ENCODE measurements at regions not wholly inside any gene's neighbourhood (a gene's known extent, or its start where the extent isn't known, plus 50 kb on each side); places are given as distances from the start of the nearest gene placed in this dataset.

DNA sequence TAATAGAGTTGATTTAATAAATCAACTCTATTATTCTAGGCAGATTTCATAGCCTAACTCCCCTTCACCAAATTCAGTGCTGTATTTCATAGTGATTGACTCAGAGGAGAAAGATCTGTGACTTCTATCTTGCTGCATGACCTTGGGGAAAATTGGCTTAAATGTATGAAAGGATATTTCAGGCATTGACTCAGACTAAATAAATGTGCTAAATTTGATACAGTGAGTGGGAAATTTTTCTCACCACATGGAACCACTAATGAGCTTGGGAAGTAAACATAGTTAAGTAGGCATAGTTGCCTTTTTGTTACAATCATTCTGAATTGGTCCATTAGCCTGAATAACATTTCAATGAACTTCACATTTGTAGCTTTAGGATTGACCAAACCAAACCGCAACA, 89.0 kb upstream of the PRPS1L1 start:
- Histone ChIP-seq H3K79me2 (ENCODE audit: insufficient read depth, low read length) (no peaks in the 10 kb centered on the region), H2AFZ (ENCODE audit: low read length) (no peak overlapping the region), H3K4me3 (replicated peaks in 1 of 3; ENCODE audit: insufficient read depth in 1 of 3, low read depth in 2 of 3, low read length in 3 of 3) (no peak overlapping the region), H3K27ac (ENCODE audit: extremely low read length, insufficient read depth, low read length) (no peak overlapping the region), H3K9ac (ENCODE audit: insufficient read depth, low read depth, low read length) (no peak overlapping the region), H3K27me3 (ENCODE audit: control insufficient read depth in 1 of 2, insufficient read depth in 2 of 2, low read length in 2 of 2) (no peaks in the 10 kb centered on the region; a peak in 1 of 5 replicates), H3K9me3 (ENCODE audit: low read length) (no peaks in the 10 kb centered on the region), H3K4me1 (ENCODE audit: insufficient read depth, low read length) (no peaks in the 10 kb centered on the region), H4K20me1 (ENCODE audit: insufficient read depth, low read length) (no peaks in the 10 kb centered on the region), H3K4me2 (ENCODE audit: low read depth, low read length) (no peak overlapping the region), H3K36me3 (replicated peaks in 1 of 2; ENCODE audit: control insufficient read depth in 1 of 2, insufficient read depth in 2 of 2, low read length in 2 of 2) (no peaks in the 10 kb centered on the region)
- TF ChIP-seq ZNF326 (CRISPR knock-in tag; IDR thresholded peaks at IDR 0.05; ENCODE audit: borderline replicate concordance) (no peak), SUZ12 (IDR thresholded peaks at IDR 0.05; ENCODE audit: low read depth, low read length) (no peak), ZSCAN25 (CRISPR knock-in tag; IDR thresholded peaks at IDR 0.05) (no peak), ZNF160 (CRISPR knock-in tag; IDR thresholded peaks at IDR 0.05) (no peak)
- TF ChIP-seq, protein P1, sequence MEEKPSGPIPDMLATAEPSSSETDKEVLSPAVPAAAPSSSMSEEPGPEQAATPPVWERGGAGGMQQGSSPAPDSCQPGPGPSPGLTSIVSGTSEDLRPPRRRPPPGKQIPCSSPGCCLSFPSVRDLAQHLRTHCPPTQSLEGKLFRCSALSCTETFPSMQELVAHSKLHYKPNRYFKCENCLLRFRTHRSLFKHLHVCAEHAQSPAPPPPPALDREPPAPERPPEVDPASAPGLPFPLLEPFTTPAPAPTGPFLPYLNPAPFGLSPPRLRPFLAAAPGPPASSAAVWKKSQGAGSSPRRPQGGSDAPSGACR (CRISPR knock-in tag; IDR thresholded peaks at IDR 0.05), result no peak
- ATAC-seq (no peak), FAIRE-seq (no peak), DNase-seq (ENCODE audit: low spot score) (no peak)
- intact Hi-C loops (cut with micrococcal nuclease; ENCODE audit: unreplicated experiment) (no loop called here), in situ Hi-C loops (cut with HindIII; ENCODE audit: extremely low pct_ligation_motif_present, low pct_unique_long_range_greater_than_20kb) (no loop called here)
- ChIA-PET CTCF (ENCODE audit: low intra/inter-chr PET ratio, low total read pairs) (no interaction called here), POLR2A (no interaction called here)
- WGBS (ENCODE audit: low lambda C conversion rate), result 53% methylated on average over 1 of the region's 1 CpG
- BruUV-seq (replicated peaks), result no TSS peak

- H3K27me3 ChIP-seq (ENCODE audit: control insufficient read depth in 1 of 2, insufficient read depth in 2 of 2, low read length in 2 of 2), result no peaks in the 10 kb centered on the region; a peak in 1 of 5 replicates
- no peaks in the 10 kb centered on the region for H3K36me3 ChIP-seq (replicated peaks in 1 of 2; ENCODE audit: control insufficient read depth in 1 of 2, insufficient read depth in 2 of 2, low read length in 2 of 2)
- H4K20me1 ChIP-seq (ENCODE audit: insufficient read depth, low read length), result no peaks in the 10 kb centered on the region
- no peaks in the 10 kb centered on the region for H3K79me2 ChIP-seq (ENCODE audit: insufficient read depth, low read length)
- 6% methylated on average over 3 of the region's 3 CpGs for WGBS (ENCODE audit: low lambda C conversion rate)
- intact Hi-C loops (cut with micrococcal nuclease; ENCODE audit: unreplicated experiment) (no loop called here), in situ Hi-C loops (cut with HindIII; ENCODE audit: extremely low pct_ligation_motif_present, low pct_unique_long_range_greater_than_20kb) (no loop called here)
- FAIRE-seq (no peak), DNase-seq (ENCODE audit: low spot score) (no peak), ATAC-seq (no peak)
- no peak overlapping the region for H3K4me2 ChIP-seq (ENCODE audit: low read depth, low read length)
- no peak overlapping the region for H3K27ac ChIP-seq (ENCODE audit: extremely low read length, insufficient read depth, low read length)
- H3K4me3 ChIP-seq (replicated peaks in 1 of 3; ENCODE audit: insufficient read depth in 1 of 3, low read depth in 2 of 3, low read length in 3 of 3), result no peak overlapping the region
- BruUV-seq (replicated peaks), result no TSS peak
- TF ChIP-seq NPAS2 (CRISPR knock-in tag; IDR thresholded peaks at IDR 0.05; ENCODE audit: borderline replicate concordance) (no peak), ZNF670 (CRISPR knock-in tag; IDR thresholded peaks at IDR 0.05; ENCODE audit: borderline replicate concordance) (no peak), AKAP8 (CRISPR knock-in tag; IDR thresholded peaks at IDR 0.05) (no peak), ZNF879 (CRISPR knock-in tag; IDR thresholded peaks at IDR 0.05) (no peak)
- no peaks in the 10 kb centered on the region for H3K4me1 ChIP-seq (ENCODE audit: insufficient read depth, low read length)
- no peaks in the 10 kb centered on the region for H3K9me3 ChIP-seq (ENCODE audit: low read length)
- no peak overlapping the region for H2AFZ ChIP-seq (ENCODE audit: low read length)
- ChIA-PET POLR2A (no interaction called here), CTCF (ENCODE audit: low intra/inter-chr PET ratio, low total read pairs) (no interaction called here)
- no peak overlapping the region for H3K9ac ChIP-seq (ENCODE audit: insufficient read depth, low read depth, low read length)
Measured at GRCh38 chr7:18117482-18117881, 89.8 kb upstream of the PRPS1L1 start.
